Right renal pelvis (tissue), 4 donors: ENCODE measurements at regions not wholly inside any gene's neighbourhood (a gene's known extent, or its start where the extent isn't known, plus 50 kb on each side); places are given as distances from the start of the nearest gene placed in this dataset.

Source experiments
- DNase-seq, 4 donors: peaks; one replicate each; pipeline ENCODE4 v3.0.0-alpha.2; 2013; ENCODE audit warnings: low read depth in 4 of 4, low spot score in 3 of 4, missing footprints in 1 of 4

GRCh38 chr17:77891602-77892001 is 66.9 kb upstream of the TNRC6C start:
- no peak for DNase-seq

- no peak for DNase-seq
These were observed 66.5 kb upstream of the TNRC6C start for GRCh38 chr17:77892031-77892430.

DNA sequence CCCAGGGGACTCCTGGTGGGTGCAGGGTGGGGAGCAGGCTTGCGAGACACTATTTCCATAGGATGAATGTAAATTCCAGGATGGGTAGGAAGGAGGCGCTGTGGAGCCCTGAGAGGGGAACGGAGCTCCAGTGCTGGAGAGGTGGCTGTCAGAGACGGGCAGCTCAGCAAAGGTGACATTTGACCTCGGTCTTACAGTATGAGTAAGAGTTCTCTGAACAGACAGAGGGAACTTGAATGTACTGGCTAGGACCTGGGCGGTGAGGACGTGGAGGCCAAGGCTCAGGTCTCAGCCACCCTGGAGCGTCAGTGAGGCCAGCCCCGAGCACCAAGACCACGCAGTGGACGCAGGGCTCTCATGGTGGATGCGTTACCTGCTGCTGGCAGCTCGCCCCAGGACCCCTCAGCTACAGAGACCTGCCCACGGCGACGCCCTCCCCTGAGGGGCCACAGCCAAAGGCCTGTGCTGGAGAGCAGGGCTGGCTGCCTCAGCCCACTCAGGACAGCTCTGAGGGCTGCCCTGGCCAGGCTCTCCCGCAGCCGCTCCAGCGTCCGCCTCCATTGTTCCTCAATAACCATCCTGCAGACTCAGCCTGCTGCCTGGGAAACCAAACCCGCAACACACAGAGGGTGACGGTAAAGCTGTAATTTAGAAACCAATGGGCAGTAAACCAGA is 65.9 kb upstream of the TNRC6C start:
- no peak for DNase-seq

GRCh38 chr17:77893144-77894044 is 65.1 kb upstream of the TNRC6C start:
- no peak for DNase-seq

- DNase-seq = no peak
These were observed 64.2 kb upstream of the TNRC6C start for GRCh38 chr17:77894126-77894956.

GRCh38 chr17:77897741-77898301 is 60.7 kb upstream of the TNRC6C start:
- DNase-seq = no peak

GRCh38 chr17:77898521-77899434 is 59.7 kb upstream of the TNRC6C start:
- no peak for DNase-seq

GRCh38 chr17:77899498-77899897 is 59.0 kb upstream of the TNRC6C start:
- no peak for DNase-seq

DNA sequence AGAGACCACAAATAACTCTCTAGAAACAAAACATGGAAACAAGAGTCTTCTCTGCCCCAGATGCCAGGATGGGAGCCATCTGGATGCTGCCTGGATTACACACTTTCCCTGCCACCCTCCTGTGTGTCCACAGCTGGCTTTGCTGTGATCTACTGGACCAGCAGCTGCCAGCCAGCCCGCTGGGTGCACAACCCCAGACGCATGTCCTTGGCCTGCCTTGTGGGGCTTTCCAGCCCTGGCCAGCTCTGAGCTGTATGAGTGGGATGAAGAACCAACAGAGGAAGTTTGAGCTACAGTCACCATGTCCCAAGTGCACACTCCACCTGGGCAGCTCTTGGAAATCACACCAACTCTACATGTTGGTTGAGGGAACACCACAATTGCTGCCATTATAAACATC is 57.0 kb upstream of the TNRC6C start:
- no peak for DNase-seq

DNA sequence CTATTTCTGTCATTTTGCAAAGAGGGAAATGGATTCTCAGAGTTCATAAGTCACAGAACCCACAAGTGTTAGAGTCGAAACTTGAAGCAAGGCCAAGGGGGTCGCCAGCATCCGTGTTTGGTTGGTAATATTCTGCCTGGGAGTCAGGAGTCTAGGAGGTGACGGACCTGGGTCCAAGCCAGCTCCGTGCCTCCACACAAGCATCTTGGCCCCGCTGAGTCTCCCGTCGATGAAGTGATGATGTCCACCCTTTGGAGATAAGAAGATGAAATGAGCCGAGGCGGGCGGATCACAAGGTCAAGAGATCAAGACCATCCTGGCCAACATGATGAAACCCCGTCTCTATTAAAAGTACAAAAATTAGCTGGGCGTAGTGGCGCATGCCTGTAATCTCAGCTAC is 53.2 kb upstream of the TNRC6C start:
- DNase-seq = no peak

GRCh38 chr17:77905766-77906165 is 52.7 kb upstream of the TNRC6C start:
- DNase-seq = no peak

DNA sequence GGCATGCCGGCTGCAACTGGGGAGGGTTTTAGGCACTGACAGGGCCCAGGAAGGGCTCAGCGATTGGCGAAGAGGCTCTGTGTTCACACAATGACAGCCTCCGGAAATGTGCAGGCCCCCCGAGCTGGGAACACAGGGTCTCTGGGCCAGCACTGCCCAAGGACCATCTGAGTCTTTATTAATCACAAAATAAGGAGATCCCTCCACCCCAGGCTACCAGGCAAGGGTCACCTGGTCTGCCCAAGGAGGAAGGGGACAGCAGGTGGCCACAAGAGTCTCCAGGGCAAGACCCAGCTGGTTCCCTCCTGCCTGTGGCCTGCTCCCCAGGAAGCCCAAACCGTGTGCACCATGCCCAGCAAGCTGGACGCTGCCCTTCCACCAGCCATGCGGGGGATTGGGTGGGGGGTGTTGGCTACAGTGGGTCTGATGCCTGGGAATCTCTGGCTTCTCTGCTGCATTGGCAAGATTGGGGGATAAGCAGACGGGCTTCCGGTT is 52.1 kb upstream of the TNRC6C start:
- DNase-seq = no peak

- no peak for DNase-seq
These were observed 50.7 kb upstream of the TNRC6C start for GRCh38 chr17:77907497-77908461.

DNA sequence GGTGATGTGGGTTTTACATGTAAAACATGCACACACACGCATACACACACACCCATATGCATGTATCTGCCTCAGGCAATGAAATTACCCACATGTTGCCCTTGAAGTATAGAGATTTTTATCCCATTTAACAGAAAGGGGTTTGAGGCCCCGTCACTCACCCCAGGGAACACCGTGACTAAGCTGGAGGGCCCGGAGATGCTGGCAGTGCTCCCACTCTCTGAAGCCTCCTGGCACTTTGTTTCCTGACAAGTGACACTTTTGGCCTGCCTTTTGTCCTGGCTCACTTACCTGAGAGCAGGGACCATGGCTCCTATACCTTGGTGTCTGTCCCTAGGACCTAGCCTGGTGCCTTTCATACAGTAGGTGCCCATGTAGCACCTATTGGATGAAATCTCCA is 50.0 kb upstream of the TNRC6C start:
- no peak for DNase-seq
